H9 (cell line): ENCODE measurements at regions not wholly inside any gene's neighbourhood (a gene's known extent, or its start where the extent isn't known, plus 50 kb on each side); places are given as distances from the start of the nearest gene placed in this dataset.

Experiments used
- DNase-seq: peaks from one replicate; pipeline ENCODE4 v3.0.0-alpha.2; 2017
- H2AFZ ChIP-seq: one replicate; pipeline ENCODE4 v1.6.1; 2013; ENCODE audit warnings: mild to moderate bottlenecking, low read length, control low read depth, moderate library complexity
- H2AK5ac ChIP-seq: 2 replicates; pipeline ENCODE4 v1.6.1; 2013; ENCODE audit warnings: low read length, control low read depth, mixed read lengths; ENCODE audit not compliant: insufficient read length
- H2BK120ac ChIP-seq: one replicate; pipeline ENCODE4 v1.6.1; 2013; ENCODE audit warnings: low read depth, mild to moderate bottlenecking, low read length, control low read depth, inconsistent platforms; ENCODE audit not compliant: poor library complexity, severe bottlenecking
- H2BK12ac ChIP-seq: 2 replicates; pipeline ENCODE4 v1.6.1; 2013; ENCODE audit warnings: low read length, control low read depth, mixed read lengths, low read depth; ENCODE audit not compliant: insufficient read length
- H2BK15ac ChIP-seq: 2 replicates; pipeline ENCODE4 v1.6.1; 2013; ENCODE audit warnings: low read depth, low read length, control low read depth
- H2BK20ac ChIP-seq: one replicate; pipeline ENCODE4 v1.6.1; 2013; ENCODE audit warnings: low read depth, mild to moderate bottlenecking, low read length, control low read depth, inconsistent platforms; ENCODE audit not compliant: poor library complexity, severe bottlenecking
- H2BK5ac ChIP-seq: 2 replicates; pipeline ENCODE4 v1.6.1; 2013; ENCODE audit warnings: low read length, control low read depth, mixed read lengths; ENCODE audit not compliant: insufficient read length
- H3K14ac ChIP-seq: 2 replicates; pipeline ENCODE4 v1.6.1; 2013; ENCODE audit warnings: low read length, control low read depth; ENCODE audit not compliant: insufficient read depth
- H3K18ac ChIP-seq: 2 replicates; pipeline ENCODE4 v1.6.1; 2013; ENCODE audit warnings: low read depth, mild to moderate bottlenecking, mixed read lengths, low read length, control low read depth; ENCODE audit not compliant: insufficient read length
- H3K23ac ChIP-seq: 2 replicates; pipeline ENCODE4 v1.6.1; 2013; ENCODE audit warnings: low read length, control low read depth, mixed read lengths, low read depth; ENCODE audit not compliant: insufficient read length
- H3K23me2 ChIP-seq: 2 replicates; pipeline ENCODE4 v1.6.1; 2013; ENCODE audit warnings: low read depth, mild to moderate bottlenecking, mixed read lengths, low read length, control low read depth; ENCODE audit not compliant: insufficient read length, poor library complexity, severe bottlenecking
- H3K27ac ChIP-seq: 2 replicates; pipeline ENCODE4 v1.5.1; 2013; ENCODE audit warnings: low read length, control low read depth, mixed read lengths, low read depth; ENCODE audit not compliant: insufficient read length
- H3K27me3 ChIP-seq: 2 replicates; pipeline ENCODE4 v1.6.1; 2013; ENCODE audit warnings: low read length, control low read depth, inconsistent platforms; ENCODE audit not compliant: insufficient read depth
- H3K4ac ChIP-seq: 2 replicates; pipeline ENCODE4 v1.6.1; 2013; ENCODE audit warnings: low read depth, mild to moderate bottlenecking, control low read depth, inconsistent platforms, low read length, moderate library complexity
- H3K4me1 ChIP-seq: 2 replicates; pipeline ENCODE4 v1.6.1; 2013; ENCODE audit warnings: low read length, control low read depth, inconsistent platforms; ENCODE audit not compliant: insufficient read depth
- H3K4me2 ChIP-seq: 2 replicates; pipeline ENCODE4 v1.6.1; 2013; ENCODE audit warnings: low read length, control low read depth, mixed read lengths; ENCODE audit not compliant: insufficient read length, insufficient read depth
- H3K56ac ChIP-seq: 2 replicates; pipeline ENCODE4 v1.6.1; 2013; ENCODE audit warnings: low read depth, mild to moderate bottlenecking, mixed read lengths, low read length, control low read depth; ENCODE audit not compliant: insufficient read length
- H3K79me1 ChIP-seq: 2 replicates; pipeline ENCODE4 v1.6.1; 2013; ENCODE audit warnings: low read depth, mild to moderate bottlenecking, moderate library complexity, low read length, control low read depth, inconsistent platforms; ENCODE audit not compliant: insufficient read depth, poor library complexity, severe bottlenecking
- H3K79me2 ChIP-seq: 2 replicates; pipeline ENCODE4 v1.6.1; 2013; ENCODE audit warnings: low read length, control low read depth, inconsistent platforms; ENCODE audit not compliant: insufficient read depth
- H3K9ac ChIP-seq: 2 replicates; pipeline ENCODE4 v1.6.1; 2013; ENCODE audit warnings: low read length, control low read depth, mixed read lengths; ENCODE audit not compliant: insufficient read length; ENCODE audit errors: extremely low read depth
- H3K9me3 ChIP-seq: one replicate; pipeline ENCODE4 v1.6.1; 2013; ENCODE audit warnings: low read depth, low read length, inconsistent platforms; ENCODE audit not compliant: control insufficient read depth
- H3T11ph ChIP-seq: one replicate; pipeline ENCODE4 v1.6.1; 2013; ENCODE audit warnings: mild to moderate bottlenecking, low read length, control low read depth, inconsistent platforms
- H4K20me1 ChIP-seq: one replicate; pipeline ENCODE4 v1.6.1; 2013; ENCODE audit not compliant: control insufficient read depth, insufficient read length, insufficient read depth
- H4K5ac ChIP-seq: 2 replicates; pipeline ENCODE4 v1.6.1; 2013; ENCODE audit warnings: low read depth, mild to moderate bottlenecking, mixed read lengths, low read length, control low read depth; ENCODE audit not compliant: insufficient read length
- H4K8ac ChIP-seq: replicated peaks from 2 replicates; pipeline ENCODE4 v1.6.1; 2013; ENCODE audit warnings: low read length, control low read depth, mixed read lengths, low read depth; ENCODE audit not compliant: insufficient read length
- H4K91ac ChIP-seq: 2 replicates; pipeline ENCODE4 v1.6.1; 2013; ENCODE audit warnings: low read depth, mild to moderate bottlenecking, moderate library complexity, mixed read lengths, low read length, control low read depth; ENCODE audit not compliant: insufficient read length
- H3K27ac Mint-ChIP-seq, 3 experiments: 2 replicates in 2 of 3; 3 replicates in 1 of 3; pipeline ENCODE4 v1.8.0; 2020 to 2021; ENCODE audit warnings: mixed read lengths in 3 of 3, mild to moderate bottlenecking in 1 of 3, moderate library complexity in 1 of 3
- H3K27me3 Mint-ChIP-seq: 2 replicates; pipeline ENCODE4 v1.8.0; 2021; ENCODE audit warnings: low read depth, mild to moderate bottlenecking, moderate library complexity, mixed read lengths
- H3K36me3 Mint-ChIP-seq, 3 experiments: 2 replicates in 2 of 3; 3 replicates in 1 of 3; pipeline ENCODE4 v1.8.0; 2020 to 2021; ENCODE audit warnings: low read depth in 3 of 3, mixed read lengths in 3 of 3; ENCODE audit not compliant: insufficient read depth in 1 of 3
- H3K4me1 Mint-ChIP-seq, 2 experiments: 2 replicates each; pipeline ENCODE4 v1.8.0; 2020; ENCODE audit warnings: mixed read lengths in 2 of 2
- H3K4me3 Mint-ChIP-seq, 2 experiments: 2 replicates in 1 of 2; 3 replicates in 1 of 2; pipeline ENCODE4 v1.8.0; 2020 to 2021; ENCODE audit warnings: mild to moderate bottlenecking in 2 of 2, mixed read lengths in 2 of 2, moderate library complexity in 1 of 2
- H3K9me3 Mint-ChIP-seq, 2 experiments: 2 replicates in 1 of 2; 3 replicates in 1 of 2; pipeline ENCODE4 v1.8.0; 2020; ENCODE audit warnings: mild to moderate bottlenecking in 2 of 2, mixed read lengths in 2 of 2, moderate library complexity in 1 of 2
- WGBS: extraction: QIAGEN DNeasy Blood & Tissue Kit; methylation state at CpG from one replicate; pipeline ENCODE4 v1.1.7; 2013; ENCODE audit warnings: missing lambda C conversion rate, low lambda C conversion rate, mixed read lengths; ENCODE audit not compliant: insufficient read length; ENCODE audit errors: extremely low coverage; 5-methylcytosine and 5-hydroxymethylcytosine counted together
- TF ChIP-seq, protein P1 (sequence below): fragments of 200-600 bp; sonication (generic); conservative IDR thresholded peaks from 3 replicates; pipeline ENCODE4 v1.8.0; 2021; ENCODE audit warnings: antibody characterized with exemption, mild to moderate bottlenecking

DNA sequence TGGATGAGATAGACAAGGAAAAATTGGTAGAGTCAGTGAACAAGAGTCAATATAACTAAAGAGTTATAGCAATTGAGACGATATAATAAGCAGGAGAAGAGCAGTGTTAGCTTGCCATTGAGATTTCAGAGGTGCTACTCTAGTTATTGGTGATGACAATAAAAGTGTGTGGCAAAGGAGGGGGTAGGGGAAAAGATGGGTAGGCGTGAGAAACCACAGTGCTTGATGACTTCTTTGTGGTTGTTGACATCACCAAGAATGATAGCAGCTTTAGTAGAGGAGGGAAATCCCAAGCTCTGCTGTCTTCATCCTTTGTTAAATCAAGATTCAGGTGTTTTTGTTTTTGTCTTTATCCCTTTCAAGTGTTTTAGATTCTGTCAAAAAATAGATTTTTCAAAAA, 179.9 kb upstream of the PPP3CA start:
- H3K9ac ChIP-seq: no peak overlapping the region
- Mint-ChIP-seq H3K9me3 (peaks cover 7 to 9% of the 10 kb centered on the region in 2 experiments; a peak in 3 of 5 replicates), H3K4me1 (peaks cover 0 to 5% of the 10 kb centered on the region in 2 experiments; a peak in 1 of 4 replicates), H3K27ac (no peak overlapping the region), H3K36me3 (peaks cover 0 to 4% (median 4%) of the 10 kb centered on the region in 3 experiments; a peak in 3 of 7 replicates), H3K4me3 (no peak overlapping the region), H3K27me3 (no peaks in the 10 kb centered on the region)
- no peaks in the 10 kb centered on the region for H3K79me2 ChIP-seq
- H3K79me1 ChIP-seq: no peaks in the 10 kb centered on the region
- no peak overlapping the region for H3T11ph ChIP-seq
- H3K18ac ChIP-seq: no peak overlapping the region
- no peak overlapping the region for H2BK120ac ChIP-seq
- no peak overlapping the region for H2BK15ac ChIP-seq
- H3K14ac ChIP-seq: no peak overlapping the region
- no peak overlapping the region for H4K5ac ChIP-seq
- H2BK5ac ChIP-seq: no peak overlapping the region
- H3K4ac ChIP-seq: no peak overlapping the region
- DNase-seq: no peak
- no peak overlapping the region for H2BK12ac ChIP-seq
- H3K27ac ChIP-seq: no peak overlapping the region
- no peak overlapping the region for H3K23ac ChIP-seq
- no peak overlapping the region for H2AFZ ChIP-seq
- H3K27me3 ChIP-seq: no peaks in the 10 kb centered on the region
- TF ChIP-seq, protein P1, sequence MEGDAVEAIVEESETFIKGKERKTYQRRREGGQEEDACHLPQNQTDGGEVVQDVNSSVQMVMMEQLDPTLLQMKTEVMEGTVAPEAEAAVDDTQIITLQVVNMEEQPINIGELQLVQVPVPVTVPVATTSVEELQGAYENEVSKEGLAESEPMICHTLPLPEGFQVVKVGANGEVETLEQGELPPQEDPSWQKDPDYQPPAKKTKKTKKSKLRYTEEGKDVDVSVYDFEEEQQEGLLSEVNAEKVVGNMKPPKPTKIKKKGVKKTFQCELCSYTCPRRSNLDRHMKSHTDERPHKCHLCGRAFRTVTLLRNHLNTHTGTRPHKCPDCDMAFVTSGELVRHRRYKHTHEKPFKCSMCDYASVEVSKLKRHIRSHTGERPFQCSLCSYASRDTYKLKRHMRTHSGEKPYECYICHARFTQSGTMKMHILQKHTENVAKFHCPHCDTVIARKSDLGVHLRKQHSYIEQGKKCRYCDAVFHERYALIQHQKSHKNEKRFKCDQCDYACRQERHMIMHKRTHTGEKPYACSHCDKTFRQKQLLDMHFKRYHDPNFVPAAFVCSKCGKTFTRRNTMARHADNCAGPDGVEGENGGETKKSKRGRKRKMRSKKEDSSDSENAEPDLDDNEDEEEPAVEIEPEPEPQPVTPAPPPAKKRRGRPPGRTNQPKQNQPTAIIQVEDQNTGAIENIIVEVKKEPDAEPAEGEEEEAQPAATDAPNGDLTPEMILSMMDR: no peak
- no peaks in the 10 kb centered on the region for H3K9me3 ChIP-seq
- H3K56ac ChIP-seq: no peak overlapping the region
- H3K4me2 ChIP-seq: no peak overlapping the region
- no peak overlapping the region for H4K8ac ChIP-seq
- H4K91ac ChIP-seq: no peak overlapping the region
- H2BK20ac ChIP-seq: no peak overlapping the region
- no CpG with 5 or more reads among the region's 2 CpGs for WGBS
- no peaks in the 10 kb centered on the region for H4K20me1 ChIP-seq
- H3K23me2 ChIP-seq: no peaks in the 10 kb centered on the region
- no peak overlapping the region for H2AK5ac ChIP-seq
- H3K4me1 ChIP-seq: no peaks in the 10 kb centered on the region
